COLO668 (cell line): ENCODE measurements at regions not wholly inside any gene's neighbourhood (a gene's known extent, or its start where the extent isn't known, plus 50 kb on each side); places are given as distances from the start of the nearest gene placed in this dataset.

Experiments used
- DNase-seq: peaks from one replicate; lab custom pipeline; 2025; ENCODE audit not compliant: unreplicated experiment; lab: John Stamatoyannopoulos, UW

DNA sequence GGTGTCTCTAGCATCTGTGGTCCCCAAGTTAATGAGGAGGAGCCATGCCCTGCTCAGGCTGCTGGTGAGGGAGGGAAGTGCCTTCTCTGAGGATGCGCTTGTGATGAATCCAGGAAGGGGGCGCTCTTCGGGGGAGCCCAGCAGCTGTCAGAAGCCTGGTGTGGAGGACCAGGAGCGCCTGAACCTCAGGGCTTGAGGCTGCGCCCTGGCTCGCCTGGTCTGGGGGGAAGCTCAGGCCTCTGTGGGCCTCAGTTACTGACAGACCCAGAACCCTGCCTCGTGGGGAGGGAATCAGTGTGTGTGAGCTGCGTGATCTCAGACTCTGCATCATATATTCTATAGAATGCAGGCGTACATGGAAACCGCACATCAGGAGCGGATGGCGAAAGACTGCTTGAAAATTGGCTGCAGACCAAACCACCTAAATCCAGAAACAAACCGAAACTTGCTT, 126.1 kb downstream of the SEC14L1 start:
- peak; percentile 4 for DNase-seq

DNA sequence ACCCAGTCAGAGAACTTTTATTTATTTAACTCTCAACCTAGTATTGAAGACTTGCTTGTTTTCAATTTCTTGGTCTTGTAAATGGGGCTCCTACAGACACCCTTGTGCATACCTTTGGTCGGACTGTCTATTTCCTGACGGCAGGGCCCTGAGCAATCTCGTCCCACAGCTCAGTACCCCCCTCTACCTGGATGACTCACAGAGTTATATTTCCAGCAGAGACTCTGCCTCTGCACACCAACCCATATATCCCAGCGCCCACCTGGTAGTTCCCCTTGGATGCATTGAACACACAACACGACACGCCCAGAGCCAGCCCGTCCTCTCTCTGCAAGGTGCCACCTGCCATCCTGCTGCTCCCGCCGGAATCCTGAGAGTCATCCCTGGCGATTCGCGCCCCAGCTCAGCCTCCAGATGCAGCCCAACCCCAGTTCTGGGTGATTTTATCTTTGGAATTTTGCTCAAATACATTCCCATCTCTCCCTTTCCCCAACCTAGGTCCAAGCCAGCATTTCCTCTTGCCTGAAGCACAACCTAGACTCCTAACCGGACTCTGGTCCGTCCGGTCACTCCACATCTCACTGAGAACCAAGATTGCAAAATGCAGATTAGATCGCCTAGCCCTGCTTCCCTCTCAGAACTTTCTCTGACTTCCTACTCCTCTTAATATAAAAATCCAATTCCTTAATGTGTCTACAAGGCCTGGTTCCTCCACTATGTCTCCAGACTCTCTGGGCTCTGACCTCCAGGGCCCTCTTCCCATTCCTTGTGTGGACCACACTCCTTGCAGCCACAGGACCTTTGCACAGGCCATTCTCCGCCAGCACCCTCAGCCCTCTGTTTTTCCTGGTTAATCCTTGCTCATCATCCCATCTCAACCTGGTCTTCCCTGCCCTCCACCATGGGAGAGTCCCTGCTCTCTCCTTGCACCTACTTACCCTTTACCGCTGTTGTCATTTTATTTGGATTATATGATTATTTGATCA, 129.2 kb downstream of the SEC14L1 start:
- peak; percentile 65 for DNase-seq

DNA sequence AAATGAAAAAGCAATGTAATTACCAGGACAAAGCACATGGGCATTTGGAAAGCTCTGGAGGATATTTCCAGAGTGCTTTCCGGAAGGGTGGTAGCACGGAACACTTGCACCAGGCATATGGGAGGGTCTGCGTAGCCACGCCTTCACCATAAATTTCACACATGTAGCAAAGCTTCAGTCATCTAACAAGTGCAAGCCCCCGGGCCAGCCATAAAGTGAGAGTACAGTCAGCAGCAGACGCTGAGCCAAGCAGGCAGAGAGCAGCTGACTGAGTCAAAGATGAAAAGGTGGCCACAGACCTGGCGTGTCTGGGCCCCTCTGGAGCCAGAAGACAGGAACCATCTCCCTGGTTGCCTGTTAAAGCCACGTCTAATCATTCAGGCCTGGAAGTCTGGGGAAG, 130.6 kb downstream of the SEC14L1 start:
- DNase-seq, result no peak

DNA sequence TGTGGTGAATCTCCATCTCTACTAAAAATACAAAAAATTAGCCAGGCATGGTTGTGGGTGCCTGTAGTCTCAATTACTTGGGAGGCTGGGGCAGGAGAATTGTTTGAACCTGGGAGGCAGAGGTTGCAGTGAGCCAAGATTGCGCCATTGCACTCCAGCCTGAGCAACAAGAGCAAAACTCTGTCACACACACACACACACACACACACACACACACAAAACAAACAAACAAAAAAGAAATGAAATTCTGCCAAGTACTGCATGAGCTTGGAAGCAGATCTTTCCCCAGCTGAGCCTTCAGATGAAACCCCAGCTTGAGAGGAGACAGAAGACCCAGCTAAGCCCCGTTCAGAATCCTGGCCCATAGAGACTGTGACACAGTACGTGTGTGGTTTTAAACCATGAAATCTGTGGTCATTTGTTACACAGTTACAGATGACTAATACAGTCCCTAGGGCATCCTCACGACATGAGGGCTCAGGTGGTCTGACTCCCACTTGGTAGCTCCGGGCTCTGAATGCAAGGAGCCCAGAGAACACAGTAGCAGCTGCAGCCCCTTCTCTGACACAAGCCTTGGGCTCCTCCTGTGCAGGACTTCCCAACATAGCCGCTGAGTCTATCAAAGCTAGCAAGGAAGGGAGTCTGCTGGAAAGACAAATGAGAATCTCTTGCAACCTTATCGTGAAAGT, 132.8 kb downstream of the SEC14L1 start:
- DNase-seq, result no peak

DNA sequence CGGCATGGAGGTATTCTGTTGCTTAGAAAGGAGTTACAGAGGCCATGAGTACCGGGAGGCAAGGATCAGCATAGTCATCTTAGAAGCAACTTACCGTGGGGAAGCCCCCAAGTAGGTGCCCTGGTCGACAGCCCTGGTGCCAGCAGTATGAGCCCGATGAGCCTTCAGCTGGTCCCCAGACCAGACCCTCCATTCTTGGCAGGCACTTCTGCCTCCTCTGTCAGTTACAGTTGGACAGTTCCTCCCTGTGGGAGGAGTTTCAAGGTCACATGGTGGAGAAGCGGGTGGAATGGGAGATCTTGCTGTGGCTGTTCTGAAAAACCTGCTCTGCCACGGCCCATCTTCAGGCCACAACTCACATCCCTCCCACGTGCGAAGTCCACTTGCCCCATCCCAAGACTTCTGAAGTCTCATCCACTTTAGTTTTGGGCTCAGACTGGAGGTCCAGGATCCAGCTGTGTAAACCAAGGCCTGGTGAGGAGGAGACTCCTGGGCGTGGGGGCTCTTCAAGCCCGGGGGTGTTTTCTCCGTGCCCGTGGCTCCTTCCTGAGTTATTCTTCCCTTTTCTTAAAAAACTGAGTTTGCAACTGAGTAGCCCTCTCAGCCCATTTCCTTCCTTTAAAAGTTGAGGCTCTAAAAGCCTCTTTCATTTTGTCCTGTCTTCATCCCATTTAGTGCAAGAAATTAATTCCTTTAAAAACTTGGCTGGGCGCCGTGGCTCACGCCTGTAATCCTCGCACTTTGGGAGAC, 133.5 kb downstream of the SEC14L1 start:
- DNase-seq, result no peak

DNA sequence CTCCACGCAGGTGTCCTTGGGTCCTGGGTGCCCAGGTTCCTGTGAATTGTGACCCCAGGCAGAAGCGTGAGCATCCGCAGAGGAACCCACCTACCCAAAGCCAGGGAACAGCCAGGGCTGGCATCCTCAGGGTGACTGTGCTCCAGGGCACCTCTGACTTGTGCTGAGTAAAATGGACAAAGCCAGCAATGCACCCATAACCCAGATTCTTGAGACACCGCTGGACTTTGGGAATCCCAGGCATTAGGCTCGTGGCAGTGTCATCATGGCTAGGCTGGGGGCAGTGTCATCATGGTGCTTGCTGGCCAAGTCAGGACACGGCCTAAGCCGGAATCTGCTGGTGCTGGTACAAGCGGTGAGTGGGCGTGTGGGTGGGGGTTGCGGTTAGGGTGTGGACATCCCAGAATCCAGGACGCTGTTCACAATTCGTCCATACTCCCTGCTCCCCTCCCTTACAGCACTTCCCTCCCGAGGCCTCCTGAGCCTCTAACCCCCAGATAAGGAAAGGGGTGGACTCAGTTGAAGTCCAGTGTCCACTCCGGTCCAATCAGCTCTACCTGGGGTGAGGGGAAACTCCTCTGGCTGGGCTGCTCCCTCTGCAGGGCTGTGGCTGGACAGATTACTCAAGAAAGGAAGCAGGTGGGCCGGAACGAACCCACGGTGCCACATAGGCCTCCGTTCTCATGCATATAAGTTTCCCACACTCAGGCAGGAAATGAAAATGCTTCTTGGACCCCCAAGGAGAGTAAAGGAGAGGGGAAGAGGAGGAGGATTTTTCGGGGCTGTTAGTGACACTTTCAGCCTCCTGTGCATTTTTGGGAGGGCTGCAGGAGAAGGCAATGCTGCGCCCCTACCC, 138.9 kb downstream of the SEC14L1 start:
- DNase-seq, result no peak

DNA sequence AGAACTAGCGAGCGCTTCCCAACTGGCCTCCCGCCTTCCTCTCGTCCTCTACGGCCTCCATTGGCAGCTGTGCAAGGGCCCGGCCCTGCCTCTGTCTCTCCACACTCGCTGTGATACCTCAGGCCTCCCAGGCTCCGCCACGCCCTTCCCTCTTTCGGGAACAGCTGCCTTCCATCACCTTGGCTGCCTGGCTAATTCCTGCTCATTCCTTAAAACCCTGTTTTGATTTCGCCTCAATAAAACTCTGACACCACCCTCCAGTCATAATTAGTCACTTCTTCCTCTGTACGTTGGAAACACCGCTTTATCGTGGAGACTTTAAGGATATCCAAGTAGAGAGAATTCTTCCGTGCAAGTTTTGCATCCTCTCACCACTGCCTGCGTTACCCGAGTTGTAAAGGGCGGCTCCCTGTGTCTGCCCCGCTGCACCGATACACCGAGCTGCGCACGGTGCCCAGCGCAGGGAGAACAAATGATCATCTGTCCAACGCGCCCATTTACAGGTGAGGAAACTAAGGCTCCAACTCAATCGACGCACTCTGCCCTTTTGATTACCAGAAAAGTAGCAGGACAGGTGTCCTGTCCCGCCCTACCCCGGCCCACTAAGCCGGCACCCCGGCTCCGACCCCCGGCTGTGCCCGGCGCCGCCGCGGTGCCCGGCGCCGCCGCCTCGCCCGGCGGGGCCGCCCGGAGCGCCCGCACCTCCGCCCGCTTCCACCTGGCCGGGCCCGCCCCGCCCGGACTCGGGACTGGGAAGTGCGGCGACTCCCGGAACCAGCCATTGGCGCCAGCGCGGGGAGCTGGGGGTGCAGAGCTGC, 139.7 kb downstream of the SEC14L1 start:
- peak; percentile 4 for DNase-seq

DNA sequence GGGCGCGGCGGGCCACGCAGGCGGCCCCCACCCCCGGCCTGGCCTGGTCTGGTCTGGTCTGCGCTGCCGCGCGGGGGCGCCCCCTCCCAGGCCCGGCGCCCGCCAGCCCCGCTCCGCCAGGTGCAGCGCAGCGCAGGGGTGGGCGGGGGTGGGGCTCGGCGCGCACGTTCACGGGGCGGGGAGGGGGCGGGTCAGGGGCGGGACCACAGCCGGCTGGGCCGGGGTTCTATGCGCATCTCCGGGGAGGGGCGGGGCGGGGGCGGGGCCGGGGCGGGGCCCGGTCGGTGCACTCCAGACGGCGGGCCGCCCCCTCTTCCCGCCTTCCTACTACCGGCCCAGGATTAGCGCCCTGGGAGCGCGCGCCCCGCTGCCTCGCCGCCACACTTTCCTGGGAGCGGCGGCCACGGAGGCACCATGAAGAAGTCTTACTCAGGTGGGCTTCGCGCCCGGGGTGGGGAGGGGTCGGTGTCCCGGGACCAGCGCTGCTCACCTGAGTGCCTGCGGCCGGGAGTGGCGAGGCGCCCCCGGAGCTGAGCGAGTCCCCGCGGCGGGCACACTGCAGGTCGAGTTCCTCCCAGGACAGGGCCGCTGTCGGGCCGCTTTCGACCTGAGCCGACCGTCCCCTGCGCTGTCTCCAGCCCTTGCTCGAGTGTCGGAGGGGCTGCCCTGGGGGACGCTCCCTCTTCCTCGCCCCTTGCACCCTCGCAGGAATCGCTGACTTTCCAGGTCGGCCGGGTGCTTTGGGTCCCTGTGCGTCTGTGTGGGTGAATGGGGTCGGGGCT, 140.5 kb downstream of the SEC14L1 start:
- peak; percentile 79 for DNase-seq

DNA sequence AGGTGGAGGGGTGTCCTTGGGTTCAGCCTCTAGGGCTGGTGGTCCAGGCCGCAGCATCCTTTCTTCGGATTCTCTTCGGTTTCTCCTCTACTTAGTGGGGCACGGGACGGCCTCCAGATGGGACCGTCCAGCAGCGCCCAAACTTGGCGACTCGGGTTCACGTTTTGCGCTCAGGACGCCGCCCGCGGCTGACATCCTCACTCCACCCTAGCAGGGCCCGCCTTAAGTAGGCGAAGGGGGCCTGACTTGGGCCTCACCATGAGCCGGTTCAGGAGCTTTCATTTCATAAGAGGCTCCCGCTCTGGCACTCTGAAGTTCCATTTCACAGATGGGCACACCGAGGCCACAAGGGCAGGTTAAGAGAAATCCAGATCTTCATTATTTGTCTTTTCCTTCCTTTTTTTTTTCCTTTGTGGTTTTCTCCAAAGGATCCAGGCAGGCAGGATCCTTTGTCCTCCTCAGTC, 141.2 kb downstream of the SEC14L1 start:
- DNase-seq, result peak; percentile 38

DNA sequence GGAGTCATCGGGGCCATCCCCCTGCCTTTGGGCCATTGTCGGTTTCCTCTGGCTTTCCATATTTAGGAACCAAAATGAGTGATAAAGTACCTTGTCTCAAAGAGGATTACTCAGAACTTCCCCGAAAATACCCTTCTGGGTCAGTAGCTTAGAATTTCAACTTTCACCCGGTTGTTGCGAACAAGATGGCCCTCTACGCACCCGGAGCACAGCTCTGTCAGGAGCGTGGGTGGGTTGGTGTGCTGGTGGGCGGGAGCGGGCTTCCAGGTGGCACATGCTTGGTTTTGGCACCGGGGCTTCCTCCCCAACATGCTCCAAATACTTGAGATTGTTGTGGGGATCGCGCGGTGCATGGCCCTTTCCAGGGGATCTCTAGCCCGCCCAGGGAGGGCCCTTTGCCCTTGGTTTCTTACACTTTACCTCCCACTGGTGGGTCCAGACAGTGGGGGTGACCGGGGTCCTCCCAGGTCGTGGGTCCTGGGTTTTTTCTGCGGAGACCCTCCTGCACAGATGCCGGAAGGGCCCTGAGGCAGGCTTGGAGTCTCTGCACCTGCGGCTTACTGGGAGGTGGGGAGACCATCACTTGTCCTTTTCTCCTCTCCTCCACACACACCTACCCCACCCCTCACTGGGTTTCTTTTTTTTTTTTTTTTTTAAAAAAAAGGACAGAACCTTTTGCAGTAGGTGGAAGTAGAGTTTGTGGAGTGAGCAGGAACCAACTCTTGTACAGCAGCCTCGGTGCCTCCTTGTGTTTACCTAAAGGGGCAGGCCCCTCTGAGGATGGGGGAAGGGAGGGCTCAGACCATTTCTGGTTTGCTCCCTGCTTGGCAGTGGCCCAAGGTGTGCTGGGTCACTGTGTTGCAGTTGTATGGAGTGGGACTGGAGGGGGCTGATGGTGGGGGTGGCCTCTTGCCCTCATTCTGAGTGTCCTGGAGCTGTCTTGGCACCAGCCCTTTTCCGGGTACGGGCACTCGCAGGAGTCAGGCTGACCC, 142.1 kb downstream of the SEC14L1 start:
- DNase-seq, result peak; percentile 43

DNA sequence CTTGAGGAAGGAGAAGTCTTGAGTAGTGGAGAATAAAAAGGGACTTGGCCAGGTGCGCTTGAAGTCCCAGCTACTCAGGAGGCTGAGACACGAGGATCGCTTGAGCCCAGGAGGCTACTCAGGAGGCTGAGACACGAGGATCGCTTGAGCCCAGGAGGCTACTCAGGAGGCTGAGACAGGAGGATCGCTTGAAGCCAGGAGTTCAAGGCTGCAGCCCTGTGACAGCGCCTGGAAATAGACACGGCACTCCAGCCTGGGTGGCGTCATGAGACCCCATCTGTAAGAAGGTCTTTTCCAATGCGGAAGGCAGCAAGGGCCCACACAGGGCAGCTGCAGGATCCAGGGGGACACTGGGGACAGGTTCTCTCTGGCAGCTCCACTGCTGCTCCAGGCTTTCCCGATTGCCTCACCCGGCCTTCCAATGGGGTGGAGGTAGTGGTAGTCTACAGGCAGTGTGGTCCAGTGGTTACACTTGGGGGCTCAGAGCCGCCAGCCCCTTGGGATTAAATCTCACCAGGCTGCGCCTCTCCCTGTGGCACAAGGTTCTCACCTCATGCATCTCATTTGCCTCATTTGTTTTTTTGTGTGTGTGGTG, 143.4 kb downstream of the SEC14L1 start:
- no peak for DNase-seq

DNA sequence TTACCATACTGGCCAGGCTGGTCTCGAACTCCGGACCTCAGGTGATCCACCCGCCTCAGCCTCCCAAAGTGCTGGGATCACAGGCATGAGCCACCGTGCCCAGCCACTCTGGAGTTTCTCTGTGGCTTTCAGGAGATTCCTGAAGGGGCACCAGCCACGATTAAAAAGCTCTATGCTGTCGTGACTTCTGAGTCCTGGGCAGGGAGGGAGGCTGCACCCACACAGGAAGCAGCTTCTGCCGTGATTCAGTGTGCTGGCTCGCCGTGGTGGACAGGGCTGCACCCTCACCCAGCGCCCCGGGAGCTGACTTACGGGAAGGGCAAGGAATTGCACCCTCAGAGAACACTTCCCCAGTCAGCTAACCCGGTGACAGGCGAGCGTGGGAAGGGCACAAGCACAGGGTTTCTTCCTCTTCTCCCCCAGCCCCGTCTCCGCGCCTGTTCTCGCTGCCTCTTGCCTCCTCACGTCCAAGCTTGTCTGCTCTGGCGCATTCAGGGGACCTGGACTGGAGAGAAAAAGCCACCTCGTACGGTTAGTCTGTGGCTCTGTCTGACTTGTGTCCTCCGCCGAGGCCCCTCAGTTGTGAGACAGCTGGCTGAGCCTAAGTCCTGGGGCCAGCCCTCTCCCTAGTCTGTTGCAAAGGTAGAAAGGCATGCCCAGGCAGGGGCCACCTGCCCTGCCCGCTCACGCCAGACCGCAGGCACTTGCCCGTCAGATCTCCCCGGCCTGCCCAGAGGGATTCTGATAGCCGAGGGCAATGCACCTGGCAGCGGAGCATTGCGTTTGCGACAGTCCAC, 145.0 kb downstream of the SEC14L1 start:
- peak; percentile 79 for DNase-seq

DNA sequence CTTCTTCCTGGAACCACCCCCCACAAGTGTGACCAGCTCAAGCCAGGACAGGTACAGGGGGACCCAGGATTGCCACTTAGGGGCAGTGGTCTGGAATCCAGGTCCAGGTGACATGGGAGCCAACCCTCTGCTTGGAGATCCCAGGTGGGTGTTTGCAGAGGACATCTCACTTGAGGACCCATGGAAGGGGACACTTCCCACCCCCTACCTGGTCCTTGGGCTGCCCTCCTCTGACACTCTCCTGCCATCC, 145.5 kb downstream of the SEC14L1 start:
- no peak for DNase-seq

DNA sequence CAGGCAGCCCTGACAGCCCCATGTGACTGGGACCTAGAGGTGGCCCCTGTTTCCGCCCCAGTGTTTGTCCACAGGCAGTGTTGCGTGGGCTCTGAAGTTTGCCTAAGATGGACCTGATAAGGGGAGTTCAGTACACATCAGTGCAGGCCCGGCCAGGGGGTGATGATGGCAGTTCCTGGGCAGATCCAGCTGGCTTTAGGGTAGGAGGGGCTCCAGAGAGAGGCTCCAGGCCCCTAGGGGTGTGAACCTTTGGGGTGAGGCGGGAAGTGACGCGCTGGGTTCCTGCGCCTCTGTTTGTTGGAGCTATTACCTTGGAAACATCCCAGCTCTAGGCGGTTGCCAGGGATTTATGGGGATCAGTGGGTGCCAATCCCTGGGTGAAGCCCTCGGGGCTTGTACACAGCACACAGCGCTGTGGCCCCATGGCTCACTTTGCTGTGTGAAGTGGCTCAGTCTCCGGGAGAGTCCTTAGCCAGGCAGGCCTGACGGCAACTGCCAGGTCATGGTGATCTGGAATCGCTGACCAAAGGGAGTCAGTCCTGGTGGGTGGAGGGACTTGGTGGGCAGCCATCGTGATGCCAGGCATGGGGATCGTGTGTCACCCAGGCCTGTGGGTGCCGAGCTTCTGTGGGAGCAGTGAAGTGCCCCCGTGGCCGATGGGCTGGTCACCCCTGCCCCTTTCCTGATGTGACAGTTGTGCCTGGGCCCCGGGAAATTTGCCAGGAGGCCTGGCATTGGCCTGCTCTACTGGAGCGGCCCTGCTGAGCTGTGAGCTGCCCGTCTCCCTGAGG, 146.1 kb downstream of the SEC14L1 start:
- peak; percentile 82 for DNase-seq

DNA sequence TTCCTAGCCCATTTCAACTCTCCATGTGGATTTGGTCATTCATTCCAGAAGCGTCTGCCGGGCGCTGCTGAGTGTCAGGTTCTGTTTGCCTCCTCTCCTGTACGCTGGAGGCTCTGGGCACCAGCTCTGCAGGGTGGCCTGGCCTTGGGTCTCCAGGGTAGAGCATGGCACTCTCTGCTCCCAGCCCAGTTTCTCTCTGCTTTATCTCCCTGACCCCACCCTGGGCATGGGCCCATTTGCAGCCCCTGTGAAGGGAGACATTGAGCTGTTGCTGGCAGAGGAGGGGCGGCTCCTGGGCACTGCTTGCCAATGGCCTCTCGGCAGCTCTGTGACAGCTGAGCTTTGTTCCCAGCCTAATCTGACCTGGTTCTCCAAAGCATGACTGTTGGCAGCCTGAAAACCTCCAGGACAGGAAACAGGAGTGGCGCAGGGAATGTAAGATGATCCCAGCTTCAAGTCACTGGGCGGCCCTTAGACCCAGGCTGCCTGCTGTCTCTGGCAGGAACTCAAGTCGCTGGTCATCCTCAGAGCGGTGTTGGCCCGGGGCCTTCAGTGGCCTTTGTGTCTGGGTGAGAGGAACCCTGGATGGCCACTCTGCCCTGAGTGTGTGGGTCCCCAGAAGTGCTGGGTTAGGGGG, 146.8 kb downstream of the SEC14L1 start:
- DNase-seq, result peak; percentile 51
